OCI-LY1 (cell line): ENCODE measurements at regions not wholly inside any gene's neighbourhood (a gene's known extent, or its start where the extent isn't known, plus 50 kb on each side); places are given as distances from the start of the nearest gene placed in this dataset.

ENCODE experiments used
- H2AFZ ChIP-seq: fragments of 200-600 bp; sonication (generic), shearing (Covaris generic); 2 replicates; pipeline ENCODE4 v1.6.0; 2014; ENCODE audit warnings: antibody characterized with exemption, mild to moderate bottlenecking, low read length
- H3F3A ChIP-seq: fragments of 200-600 bp; sonication (generic), shearing (Covaris generic); 2 replicates; pipeline ENCODE4 v1.6.0; 2014; ENCODE audit warnings: mild to moderate bottlenecking, antibody characterized with exemption, low read length, moderate library complexity; ENCODE audit not compliant: insufficient read depth
- H3K27ac ChIP-seq: fragments of 200-600 bp; sonication (generic); 2 replicates; pipeline ENCODE4 v1.5.1; 2014; ENCODE audit warnings: low read length, mixed run types, mild to moderate bottlenecking, low read depth; ENCODE audit not compliant: poor library complexity, severe bottlenecking
- H3K27me3 ChIP-seq: fragments of 200-600 bp; sonication (generic); 2 replicates; pipeline ENCODE4 v1.6.0; 2014; ENCODE audit warnings: antibody characterized with exemption, mild to moderate bottlenecking, low read length, moderate library complexity; ENCODE audit not compliant: insufficient read depth
- H3K36me3 ChIP-seq: fragments of 200-600 bp; sonication (generic); 2 replicates; pipeline ENCODE4 v1.6.1; 2014; ENCODE audit warnings: mild to moderate bottlenecking, antibody characterized with exemption, low read length, moderate library complexity, mixed read lengths; ENCODE audit not compliant: insufficient read depth
- H3K4me1 ChIP-seq: fragments of 200-600 bp; sonication (generic); 2 replicates; pipeline ENCODE4 v1.5.1; 2014; ENCODE audit warnings: mild to moderate bottlenecking, low read length, moderate library complexity; ENCODE audit not compliant: insufficient read depth, severe bottlenecking
- H3K4me2 ChIP-seq: fragments of 200-600 bp; sonication (generic), shearing (Covaris generic); 2 replicates; pipeline ENCODE4 v1.6.1; 2014; ENCODE audit warnings: low read length
- H3K4me3 ChIP-seq: fragments of 200-600 bp; sonication (generic); 2 replicates; pipeline ENCODE4 v1.5.1; 2014; ENCODE audit warnings: low read length, low read depth, mild to moderate bottlenecking, mixed read lengths; ENCODE audit not compliant: poor library complexity, severe bottlenecking
- H3K79me2 ChIP-seq: fragments of 200-600 bp; shearing (Covaris generic); 2 replicates; pipeline ENCODE4 v1.6.1; 2016; ENCODE audit warnings: mixed run types, low read length, mixed read lengths; ENCODE audit not compliant: insufficient read depth
- H3K9ac ChIP-seq: fragments of 200-600 bp; sonication (generic), shearing (Covaris generic); 2 replicates; pipeline ENCODE4 v1.6.1; 2014; ENCODE audit warnings: mild to moderate bottlenecking, low read length, mixed read lengths
- H3K9me2 ChIP-seq: fragments of 200-600 bp; sonication (generic), shearing (Covaris generic); 2 replicates; pipeline ENCODE4 v1.6.1; 2014; ENCODE audit warnings: low read depth, mild to moderate bottlenecking, low read length, mixed read lengths
- H3K9me3 ChIP-seq: fragments of 200-600 bp; shearing (Covaris generic); 2 replicates; pipeline ENCODE4 v1.6.1; 2014; ENCODE audit warnings: low read length, mixed read lengths
- H4K20me1 ChIP-seq: fragments of 200-600 bp; sonication (generic), shearing (Covaris generic); 2 replicates; pipeline ENCODE4 v1.6.0; 2016; ENCODE audit warnings: mild to moderate bottlenecking, low read length; ENCODE audit not compliant: insufficient read depth
- CTCF ChIP-seq: fragments of 200-600 bp; sonication (generic), shearing (Covaris generic); IDR thresholded peaks from 2 replicates; pipeline ENCODE4 v1.5.1; 2017; ENCODE audit warnings: mild to moderate bottlenecking, antibody characterized with exemption, low read length, moderate library complexity, mixed read lengths
- EZH2 ChIP-seq: fragments of 200-600 bp; sonication (generic), shearing (Covaris generic); IDR thresholded peaks from 2 replicates; pipeline ENCODE4 v1.8.0; 2017; ENCODE audit warnings: borderline replicate concordance, mixed run types, mild to moderate bottlenecking, antibody characterized with exemption, low read length, moderate library complexity, mixed read lengths

GRCh38 chr15:92272106-92272505 lies 121.6 kb upstream of the ST8SIA2 start:
- H2AFZ ChIP-seq = no peak overlapping the region
- no peaks in the 10 kb centered on the region for H3K9me3 ChIP-seq
- H3K9ac ChIP-seq = no peak overlapping the region
- no peaks in the 10 kb centered on the region for H3K79me2 ChIP-seq
- no peaks in the 10 kb centered on the region for H3K36me3 ChIP-seq
- no peaks in the 10 kb centered on the region for H3K9me2 ChIP-seq
- H3K4me1 ChIP-seq = no peaks in the 10 kb centered on the region
- H3K4me2 ChIP-seq = no peak overlapping the region
- TF ChIP-seq EZH2 (no peak), CTCF (no peak)
- H3K27me3 ChIP-seq = no peaks in the 10 kb centered on the region
- H4K20me1 ChIP-seq = no peaks in the 10 kb centered on the region
- H3K4me3 ChIP-seq = no peak overlapping the region
- H3F3A ChIP-seq = no peaks in the 10 kb centered on the region
- H3K27ac ChIP-seq = no peak overlapping the region

- no peak overlapping the region for H3K9ac ChIP-seq
- H3K9me2 ChIP-seq = no peaks in the 10 kb centered on the region
- H3K27ac ChIP-seq = no peak overlapping the region
- H3K27me3 ChIP-seq = no peaks in the 10 kb centered on the region
- no peak overlapping the region for H3K4me3 ChIP-seq
- no peaks in the 10 kb centered on the region for H3K79me2 ChIP-seq
- H3K36me3 ChIP-seq = no peaks in the 10 kb centered on the region
- no peak overlapping the region for H2AFZ ChIP-seq
- TF ChIP-seq EZH2 (no peak), CTCF (no peak)
- H3K9me3 ChIP-seq = no peaks in the 10 kb centered on the region
- no peaks in the 10 kb centered on the region for H3F3A ChIP-seq
- H3K4me2 ChIP-seq = no peak overlapping the region
- H3K4me1 ChIP-seq = no peaks in the 10 kb centered on the region
- no peaks in the 10 kb centered on the region for H4K20me1 ChIP-seq
These were observed 120.4 kb upstream of the ST8SIA2 start for GRCh38 chr15:92273286-92273685.

GRCh38 chr15:92273723-92274122 lies 120.0 kb upstream of the ST8SIA2 start:
- H3K36me3 ChIP-seq = no peaks in the 10 kb centered on the region
- H3K4me3 ChIP-seq = no peak overlapping the region
- H3K27ac ChIP-seq = no peak overlapping the region
- no peak overlapping the region for H3K4me2 ChIP-seq
- H3K27me3 ChIP-seq = no peaks in the 10 kb centered on the region
- no peaks in the 10 kb centered on the region for H3K4me1 ChIP-seq
- no peaks in the 10 kb centered on the region for H3K9me2 ChIP-seq
- H3K79me2 ChIP-seq = no peaks in the 10 kb centered on the region
- H2AFZ ChIP-seq = no peak overlapping the region
- no peaks in the 10 kb centered on the region for H4K20me1 ChIP-seq
- H3K9me3 ChIP-seq = no peaks in the 10 kb centered on the region
- no peaks in the 10 kb centered on the region for H3F3A ChIP-seq
- TF ChIP-seq EZH2 = no peak
- no peak for TF ChIP-seq CTCF
- H3K9ac ChIP-seq = no peak overlapping the region
